Fibroblast of pulmonary artery (primary cell): ENCODE measurements at regions not wholly inside any gene's neighbourhood (a gene's known extent, or its start where the extent isn't known, plus 50 kb on each side); places are given as distances from the start of the nearest gene placed in this dataset.

Source experiments
- DNase-seq: peaks from one replicate; pipeline ENCODE4 v3.0.0-alpha.2; 2010; ENCODE audit warnings: low read depth
- H3K4me3 ChIP-seq: replicated peaks from 2 replicates; pipeline ENCODE4 v1.5.1; 2011; ENCODE audit warnings: low read depth, mild to moderate bottlenecking, control low read depth, low read length, moderate library complexity
- CTCF ChIP-seq: IDR thresholded peaks from 2 replicates; pipeline ENCODE4 v1.5.1; 2011; ENCODE audit warnings: mild to moderate bottlenecking, control low read depth, low read length, inconsistent platforms; ENCODE audit errors: missing control alignments

- H3K4me3 ChIP-seq: no peak overlapping the region
- TF ChIP-seq CTCF: no peak
- DNase-seq: peak; percentile 4
Observed at GRCh38 chr18:40607542-40608148, 1347.4 kb upstream of the PIK3C3 start.

DNA sequence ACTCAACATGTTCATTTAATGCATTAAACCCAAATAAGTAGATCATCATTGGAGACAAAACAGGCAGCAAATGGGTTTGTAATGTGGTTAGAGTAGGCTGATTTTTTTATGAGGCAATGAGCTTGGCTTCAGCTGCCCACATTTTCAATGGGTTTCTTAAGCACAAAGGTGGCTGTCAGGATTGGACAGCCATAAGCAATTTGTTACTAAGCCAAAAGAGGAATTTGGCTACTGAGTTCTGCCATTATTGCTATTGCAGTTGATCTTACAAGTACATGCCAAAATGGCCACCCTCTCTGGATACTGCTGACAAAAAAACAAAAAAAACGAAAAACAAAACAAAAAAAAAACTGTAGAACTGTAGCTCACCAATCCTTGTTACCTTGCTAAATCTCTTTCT, 1348.0 kb upstream of the PIK3C3 start:
- DNase-seq: no peak
- no peak overlapping the region for H3K4me3 ChIP-seq
- TF ChIP-seq CTCF: no peak

DNA sequence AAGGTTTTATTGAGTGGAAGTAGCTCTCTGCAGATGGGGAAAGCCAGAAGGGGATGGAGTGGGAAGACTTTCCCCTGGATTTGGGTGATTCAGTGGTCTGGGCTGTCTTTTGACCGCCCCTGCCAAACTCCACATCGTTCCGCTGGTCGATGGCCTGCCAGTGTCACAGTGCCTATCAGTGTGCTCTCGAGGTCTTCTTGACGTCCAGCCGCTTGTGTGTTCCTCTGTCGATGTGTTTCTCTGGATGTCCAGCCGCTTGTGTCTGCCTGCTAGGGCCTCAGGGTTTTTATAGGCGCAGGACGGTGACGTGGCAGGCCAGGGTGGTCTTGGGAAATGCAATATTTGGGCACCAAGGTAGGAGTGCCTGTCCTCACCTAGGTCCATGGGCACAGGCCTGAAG, 1371.4 kb upstream of the PIK3C3 start:
- TF ChIP-seq CTCF: no peak
- no peak for DNase-seq
- H3K4me3 ChIP-seq: no peak overlapping the region

- DNase-seq: no peak
- TF ChIP-seq CTCF: no peak
- no peak overlapping the region for H3K4me3 ChIP-seq
Observed at GRCh38 chr18:40582105-40582504, 1372.9 kb upstream of the PIK3C3 start.

DNA sequence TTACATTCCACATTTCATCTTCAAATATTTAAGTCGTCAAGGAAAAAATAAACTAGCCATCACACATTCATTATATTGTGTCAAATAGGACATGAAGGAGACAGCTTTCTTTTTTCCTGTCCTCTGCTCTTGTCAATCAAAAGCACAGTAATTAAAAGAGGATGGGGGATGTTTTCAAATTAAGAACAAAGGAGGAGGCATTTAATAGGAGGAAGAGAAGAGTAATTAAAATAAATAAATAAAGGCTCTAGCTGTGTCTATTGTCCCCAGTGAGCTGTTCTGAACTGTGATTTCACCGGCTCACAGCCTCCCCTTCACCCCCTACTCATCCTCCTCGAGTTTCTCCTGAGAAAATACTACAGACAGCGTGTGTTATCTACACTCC, 1377.1 kb upstream of the PIK3C3 start:
- TF ChIP-seq CTCF: no peak
- H3K4me3 ChIP-seq: no peak overlapping the region
- DNase-seq: no peak

DNA sequence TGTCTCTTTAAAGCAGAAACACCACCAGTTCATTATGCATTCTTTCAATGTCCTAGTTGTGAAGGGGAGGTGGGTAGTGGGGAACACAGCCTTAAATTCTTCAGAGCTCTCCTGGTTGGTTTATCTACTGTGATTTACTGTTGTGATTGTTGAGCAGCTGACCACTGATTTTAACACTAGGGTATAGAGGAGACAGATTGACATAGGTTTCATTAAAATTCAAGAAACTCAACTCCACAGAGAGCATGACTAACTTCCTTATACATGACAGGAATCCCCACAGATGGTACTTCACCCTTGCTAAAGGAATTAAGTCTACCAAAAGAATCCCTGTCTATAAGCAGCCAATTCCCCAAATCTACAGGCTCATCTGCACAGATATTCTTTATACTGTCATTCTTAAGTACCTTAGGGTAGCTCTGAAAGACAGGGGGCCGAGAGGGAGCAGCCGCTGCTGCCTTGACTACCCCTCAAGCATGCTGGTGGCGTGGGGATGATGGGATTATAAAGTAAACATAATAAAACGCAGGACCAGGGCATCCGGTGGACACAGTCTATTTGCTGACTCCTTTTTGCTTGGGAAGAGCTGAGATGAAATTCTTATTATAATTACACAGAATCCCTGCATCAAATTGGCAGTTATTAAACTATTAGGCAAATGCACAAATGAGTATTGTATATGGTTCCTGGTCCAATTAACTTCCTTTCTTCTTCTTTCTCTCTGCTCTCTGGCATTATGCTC, 1377.6 kb upstream of the PIK3C3 start:
- no peak for TF ChIP-seq CTCF
- no peak overlapping the region for H3K4me3 ChIP-seq
- DNase-seq: peak; percentile 3
